HepG2 (cell line): ENCODE measurements at regions not wholly inside any gene's neighbourhood (a gene's known extent, or its start where the extent isn't known, plus 50 kb on each side); places are given as distances from the start of the nearest gene placed in this dataset.

Source experiments
- FOXK2 ChIP-seq: fragments of 450-650 bp; IDR thresholded peaks from 2 replicates; pipeline ENCODE4 v1.6.1; 2016
- FOXM1 ChIP-seq: sonication (generic); formaldehyde crosslinking; IDR thresholded peaks from 2 replicates; pipeline ENCODE4 v1.5.0; 2020; ENCODE audit warnings: missing genetic modification reagents
- NPAS2 ChIP-seq: sonication (generic); formaldehyde crosslinking; IDR thresholded peaks from 2 replicates; pipeline ENCODE4 v1.8.0; 2022; ENCODE audit warnings: mild to moderate bottlenecking, missing genetic modification reagents, borderline replicate concordance
- RXRA ChIP-seq: sonication (generic); formaldehyde crosslinking; IDR thresholded peaks from 2 replicates; pipeline ENCODE4 v1.5.1; 2020; ENCODE audit warnings: missing genetic modification reagents
- SIN3B ChIP-seq: fragments of 150-350 bp; IDR thresholded peaks from 2 replicates; pipeline ENCODE4 v1.6.1; 2014; ENCODE audit warnings: low read length
- TF ChIP-seq, protein P1 (sequence below), 2 experiments: IDR thresholded peaks; 2 replicates each; pipeline ENCODE4 v1.6.1; 2011 to 2012; ENCODE audit warnings: low read length in 2 of 2, borderline replicate concordance in 1 of 2, low read depth in 1 of 2, mild to moderate bottlenecking in 1 of 2, moderate library complexity in 1 of 2
- TF ChIP-seq, protein P2 (sequence below): sonication (generic); formaldehyde crosslinking; IDR thresholded peaks from 2 replicates; pipeline ENCODE4 v1.5.0; 2020; ENCODE audit warnings: mild to moderate bottlenecking, missing genetic modification reagents, moderate library complexity

DNA sequence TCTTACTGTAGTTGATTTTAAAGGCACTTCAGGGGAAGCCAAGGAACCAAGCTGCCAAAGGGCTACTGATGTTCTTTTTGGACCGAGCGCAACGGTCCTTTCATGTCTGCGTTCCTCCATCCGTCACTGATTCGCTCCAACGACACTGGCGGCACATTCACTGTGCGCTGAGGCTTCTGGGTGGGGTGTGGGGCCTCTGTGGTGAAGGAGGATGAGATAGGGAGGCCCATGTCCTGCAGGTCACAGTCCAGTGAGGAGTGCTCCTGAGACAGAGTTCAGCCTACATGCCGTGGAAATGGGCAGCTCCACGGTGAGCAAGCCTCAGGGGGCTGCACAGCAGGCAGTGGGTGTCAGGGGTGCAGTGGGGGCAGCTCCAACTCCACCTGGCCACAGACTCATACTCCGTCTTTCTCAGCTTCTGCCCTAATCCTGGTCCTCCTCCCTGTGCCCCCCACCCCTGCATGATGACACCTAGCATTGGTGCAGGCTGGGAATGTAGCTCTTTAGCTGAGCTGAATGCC lies 87.8 kb upstream of the SHANK2 start:
- TF ChIP-seq SIN3B (no peak), FOXK2 (no peak), RXRA (CRISPR knock-in tag) (no peak), FOXM1 (no peak), NPAS2 (CRISPR knock-in tag) (no peak)
- TF ChIP-seq, protein P1, sequence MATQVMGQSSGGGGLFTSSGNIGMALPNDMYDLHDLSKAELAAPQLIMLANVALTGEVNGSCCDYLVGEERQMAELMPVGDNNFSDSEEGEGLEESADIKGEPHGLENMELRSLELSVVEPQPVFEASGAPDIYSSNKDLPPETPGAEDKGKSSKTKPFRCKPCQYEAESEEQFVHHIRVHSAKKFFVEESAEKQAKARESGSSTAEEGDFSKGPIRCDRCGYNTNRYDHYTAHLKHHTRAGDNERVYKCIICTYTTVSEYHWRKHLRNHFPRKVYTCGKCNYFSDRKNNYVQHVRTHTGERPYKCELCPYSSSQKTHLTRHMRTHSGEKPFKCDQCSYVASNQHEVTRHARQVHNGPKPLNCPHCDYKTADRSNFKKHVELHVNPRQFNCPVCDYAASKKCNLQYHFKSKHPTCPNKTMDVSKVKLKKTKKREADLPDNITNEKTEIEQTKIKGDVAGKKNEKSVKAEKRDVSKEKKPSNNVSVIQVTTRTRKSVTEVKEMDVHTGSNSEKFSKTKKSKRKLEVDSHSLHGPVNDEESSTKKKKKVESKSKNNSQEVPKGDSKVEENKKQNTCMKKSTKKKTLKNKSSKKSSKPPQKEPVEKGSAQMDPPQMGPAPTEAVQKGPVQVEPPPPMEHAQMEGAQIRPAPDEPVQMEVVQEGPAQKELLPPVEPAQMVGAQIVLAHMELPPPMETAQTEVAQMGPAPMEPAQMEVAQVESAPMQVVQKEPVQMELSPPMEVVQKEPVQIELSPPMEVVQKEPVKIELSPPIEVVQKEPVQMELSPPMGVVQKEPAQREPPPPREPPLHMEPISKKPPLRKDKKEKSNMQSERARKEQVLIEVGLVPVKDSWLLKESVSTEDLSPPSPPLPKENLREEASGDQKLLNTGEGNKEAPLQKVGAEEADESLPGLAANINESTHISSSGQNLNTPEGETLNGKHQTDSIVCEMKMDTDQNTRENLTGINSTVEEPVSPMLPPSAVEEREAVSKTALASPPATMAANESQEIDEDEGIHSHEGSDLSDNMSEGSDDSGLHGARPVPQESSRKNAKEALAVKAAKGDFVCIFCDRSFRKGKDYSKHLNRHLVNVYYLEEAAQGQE (IDR thresholded peaks at IDR 0.05; ENCODE audit: borderline replicate concordance in 1 of 2, low read depth in 1 of 2, low read length in 2 of 2) = no peak
- TF ChIP-seq, protein P2, sequence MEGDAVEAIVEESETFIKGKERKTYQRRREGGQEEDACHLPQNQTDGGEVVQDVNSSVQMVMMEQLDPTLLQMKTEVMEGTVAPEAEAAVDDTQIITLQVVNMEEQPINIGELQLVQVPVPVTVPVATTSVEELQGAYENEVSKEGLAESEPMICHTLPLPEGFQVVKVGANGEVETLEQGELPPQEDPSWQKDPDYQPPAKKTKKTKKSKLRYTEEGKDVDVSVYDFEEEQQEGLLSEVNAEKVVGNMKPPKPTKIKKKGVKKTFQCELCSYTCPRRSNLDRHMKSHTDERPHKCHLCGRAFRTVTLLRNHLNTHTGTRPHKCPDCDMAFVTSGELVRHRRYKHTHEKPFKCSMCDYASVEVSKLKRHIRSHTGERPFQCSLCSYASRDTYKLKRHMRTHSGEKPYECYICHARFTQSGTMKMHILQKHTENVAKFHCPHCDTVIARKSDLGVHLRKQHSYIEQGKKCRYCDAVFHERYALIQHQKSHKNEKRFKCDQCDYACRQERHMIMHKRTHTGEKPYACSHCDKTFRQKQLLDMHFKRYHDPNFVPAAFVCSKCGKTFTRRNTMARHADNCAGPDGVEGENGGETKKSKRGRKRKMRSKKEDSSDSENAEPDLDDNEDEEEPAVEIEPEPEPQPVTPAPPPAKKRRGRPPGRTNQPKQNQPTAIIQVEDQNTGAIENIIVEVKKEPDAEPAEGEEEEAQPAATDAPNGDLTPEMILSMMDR (CRISPR knock-in tag) = no peak
